Activated naive CD4-positive, alpha-beta T cell treated with anti-CD3 and anti-CD28 coated beads, Interleukin-2, amount 50 U/mL, for 72 hours (primary cell): ENCODE measurements at regions not wholly inside any gene's neighbourhood (a gene's known extent, or its start where the extent isn't known, plus 50 kb on each side); places are given as distances from the start of the nearest gene placed in this dataset.
"Not testable (repeated sequence)": the region's sequence is repeated elsewhere in the genome, so short reads cannot be mapped to it uniquely, and the experiment has no call there.

Source experiments
- ATAC-seq, 2 donors: fragments of 150-1000 bp; cut with Tn5 transposase; 2 replicates each; pipeline ENCODE4 v1.10.0; 2021; ENCODE audit warnings: mild to moderate bottlenecking in 2 of 2, moderate library complexity in 2 of 2
- DNase-seq, 2 donors: peaks; one replicate each; pipeline ENCODE4 v3.0.0; 2021 to 2022; ENCODE audit warnings: low spot score in 2 of 2
- H3K27ac Mint-ChIP-seq, 2 donors: one replicate each; pipeline ENCODE4 v1.8.0; 2022; ENCODE audit warnings: mild to moderate bottlenecking in 2 of 2, mixed read lengths in 2 of 2
- H3K36me3 Mint-ChIP-seq, 2 donors: one replicate each; pipeline ENCODE4 v1.8.0; 2022; ENCODE audit warnings: mixed read lengths in 2 of 2
- H3K9me3 Mint-ChIP-seq, 2 donors: one replicate each; pipeline ENCODE4 v1.8.0; 2022; ENCODE audit warnings: mixed read lengths in 2 of 2

- not testable (repeated sequence) for H3K27ac Mint-ChIP-seq, DNase-seq, ATAC-seq, H3K36me3 Mint-ChIP-seq
- peaks cover 7 to 13% of the 10 kb centered on the region in 2 donors for H3K9me3 Mint-ChIP-seq
Measured at GRCh38 chr6:60814784-60815183, 1471.2 kb downstream of the KHDRBS2 start.

- peaks cover 7 to 13% of the 10 kb centered on the region in 2 donors for H3K9me3 Mint-ChIP-seq
- not testable (repeated sequence) for H3K36me3 Mint-ChIP-seq, ATAC-seq, DNase-seq, H3K27ac Mint-ChIP-seq
Measured at GRCh38 chr6:60813897-60814596, 1472.0 kb downstream of the KHDRBS2 start.

GRCh38 chr6:60810216-60810615 lies 1475.8 kb downstream of the KHDRBS2 start:
- not testable (repeated sequence) for ATAC-seq, H3K27ac Mint-ChIP-seq, DNase-seq, H3K36me3 Mint-ChIP-seq
- H3K9me3 Mint-ChIP-seq: peaks cover 7 to 21% of the 10 kb centered on the region in 2 donors

GRCh38 chr6:60799146-60799545 lies 1486.9 kb downstream of the KHDRBS2 start:
- peaks cover 6 to 17% of the 10 kb centered on the region in 2 donors for H3K9me3 Mint-ChIP-seq
- not testable (repeated sequence) for H3K36me3 Mint-ChIP-seq, ATAC-seq, H3K27ac Mint-ChIP-seq, DNase-seq

- not testable (repeated sequence) for DNase-seq, H3K27ac Mint-ChIP-seq, ATAC-seq, H3K36me3 Mint-ChIP-seq
- H3K9me3 Mint-ChIP-seq: peaks cover 6 to 15% of the 10 kb centered on the region in 2 donors
Measured at GRCh38 chr6:60797831-60798230, 1488.2 kb downstream of the KHDRBS2 start.

GRCh38 chr6:60789601-60790000 lies 1496.4 kb downstream of the KHDRBS2 start:
- H3K9me3 Mint-ChIP-seq, DNase-seq, ATAC-seq, H3K27ac Mint-ChIP-seq, H3K36me3 Mint-ChIP-seq: not testable (repeated sequence)

GRCh38 chr6:60782698-60783464 lies 1503.1 kb downstream of the KHDRBS2 start:
- ATAC-seq, H3K27ac Mint-ChIP-seq, H3K9me3 Mint-ChIP-seq, H3K36me3 Mint-ChIP-seq, DNase-seq: not testable (repeated sequence)

- not testable (repeated sequence) for ATAC-seq, H3K9me3 Mint-ChIP-seq, H3K27ac Mint-ChIP-seq, H3K36me3 Mint-ChIP-seq, DNase-seq
Measured at GRCh38 chr6:60779591-60779990, 1506.4 kb downstream of the KHDRBS2 start.

GRCh38 chr6:60767791-60768499 lies 1518.1 kb downstream of the KHDRBS2 start:
- not testable (repeated sequence) for DNase-seq, ATAC-seq, H3K36me3 Mint-ChIP-seq, H3K27ac Mint-ChIP-seq
- peaks cover 8 to 13% of the 10 kb centered on the region in 2 donors for H3K9me3 Mint-ChIP-seq

- DNase-seq, ATAC-seq, H3K36me3 Mint-ChIP-seq, H3K27ac Mint-ChIP-seq: not testable (repeated sequence)
- H3K9me3 Mint-ChIP-seq: peaks cover 13 to 23% of the 10 kb centered on the region in 2 donors
Measured at GRCh38 chr6:60765331-60765730, 1520.7 kb downstream of the KHDRBS2 start.

- H3K27ac Mint-ChIP-seq, H3K36me3 Mint-ChIP-seq, DNase-seq, ATAC-seq: not testable (repeated sequence)
- peaks cover 6 to 23% of the 10 kb centered on the region in 2 donors for H3K9me3 Mint-ChIP-seq
Measured at GRCh38 chr6:60763464-60764080, 1522.5 kb downstream of the KHDRBS2 start.

- H3K36me3 Mint-ChIP-seq, DNase-seq, H3K27ac Mint-ChIP-seq, ATAC-seq: not testable (repeated sequence)
- H3K9me3 Mint-ChIP-seq: peaks cover 6 to 20% of the 10 kb centered on the region in 2 donors
Measured at GRCh38 chr6:60760928-60761327, 1525.1 kb downstream of the KHDRBS2 start.

GRCh38 chr6:60759149-60759825 lies 1526.7 kb downstream of the KHDRBS2 start:
- peaks cover 6 to 20% of the 10 kb centered on the region in 2 donors for H3K9me3 Mint-ChIP-seq
- DNase-seq, ATAC-seq, H3K36me3 Mint-ChIP-seq, H3K27ac Mint-ChIP-seq: not testable (repeated sequence)

GRCh38 chr6:60758725-60759124 lies 1527.3 kb downstream of the KHDRBS2 start:
- H3K9me3 Mint-ChIP-seq: peaks cover 6 to 20% of the 10 kb centered on the region in 2 donors
- H3K36me3 Mint-ChIP-seq, ATAC-seq, DNase-seq, H3K27ac Mint-ChIP-seq: not testable (repeated sequence)

- no peak overlapping the region for H3K27ac Mint-ChIP-seq
- DNase-seq (no peak), ATAC-seq (no peak)
- peaks cover 0 to 5% of the 10 kb centered on the region in 2 donors for H3K36me3 Mint-ChIP-seq
- peaks cover 15 to 25% of the 10 kb centered on the region in 2 donors for H3K9me3 Mint-ChIP-seq
Measured at GRCh38 chr6:60754879-60755278, 1531.1 kb downstream of the KHDRBS2 start.
